ENCODE measurements at regions not wholly inside any gene's neighbourhood (a gene's known extent, or its start where the extent isn't known, plus 50 kb on each side); places are given as distances from the start of the nearest gene placed in this dataset.
A peak's percentile ranks its signal among the peaks of the same experiment; 100 is the strongest.

DNA sequence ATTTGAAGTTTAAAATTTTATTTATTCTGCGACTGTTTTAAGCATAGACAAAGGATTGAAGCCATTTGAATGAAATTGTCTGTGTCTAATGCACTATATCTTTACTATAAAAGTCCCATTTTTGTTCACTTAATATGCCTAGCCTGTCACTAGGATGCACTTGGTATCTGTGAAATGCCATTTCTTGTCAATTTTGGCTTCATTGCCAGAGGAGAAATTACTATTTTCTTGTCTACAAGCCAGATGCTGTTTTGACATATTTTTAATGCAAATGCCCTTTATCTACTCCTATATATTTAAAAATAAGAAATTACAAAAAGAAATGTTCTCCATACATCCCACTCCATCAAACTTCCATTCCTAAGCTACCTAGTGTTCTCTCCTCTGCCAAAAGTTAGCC lies 1704.5 kb upstream of the RAG2 start:
- DNase-seq (ENCODE audit: low read depth, low spot score) = no peak

DNA sequence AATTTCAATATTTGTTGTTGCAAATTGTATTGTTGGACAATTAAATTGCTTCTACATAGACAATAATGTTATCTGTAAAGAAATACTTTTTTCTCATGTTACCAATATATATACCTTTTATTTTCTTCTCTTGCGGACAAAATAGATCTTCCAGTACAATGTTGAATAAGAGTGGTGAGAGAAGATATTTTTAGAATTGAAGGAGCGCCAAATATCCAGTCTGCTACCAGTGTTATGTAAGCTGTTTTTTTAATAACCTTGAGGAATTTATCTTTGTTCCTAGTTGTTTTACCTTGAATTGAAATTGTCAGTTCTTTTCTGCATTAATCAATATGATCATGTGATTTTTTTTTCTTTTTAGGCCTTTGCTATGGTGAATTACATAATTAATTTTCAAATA lies 1702.5 kb upstream of the RAG2 start:
- no peak for DNase-seq (ENCODE audit: low read depth, low spot score)

DNA sequence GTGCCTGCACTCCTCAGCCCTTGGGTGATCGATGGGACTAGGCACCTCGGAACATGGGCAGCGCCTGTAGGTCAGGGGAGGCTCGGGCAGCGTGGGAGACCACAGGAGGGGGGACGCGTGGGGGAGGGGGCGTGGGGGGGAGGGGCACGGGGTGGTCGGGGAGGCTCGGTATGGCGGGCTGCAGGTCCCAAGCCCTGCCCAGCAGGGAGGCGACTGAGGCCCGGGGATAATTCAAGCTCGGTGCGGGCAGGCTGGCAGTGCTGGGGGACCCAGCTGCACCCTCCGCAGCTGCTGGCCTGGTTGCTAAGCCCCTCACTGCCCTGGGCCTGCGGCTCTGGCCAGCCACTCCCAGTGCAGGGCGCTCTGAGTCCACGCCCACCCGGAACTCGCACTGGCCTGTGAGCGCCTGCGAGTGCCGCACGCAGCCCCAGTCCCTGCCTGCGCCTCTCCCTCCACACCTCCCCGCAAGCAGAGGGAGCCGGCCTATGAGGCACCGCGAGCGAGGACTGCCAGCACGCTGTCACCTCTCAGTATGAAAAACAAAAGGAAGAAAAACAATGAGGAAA lies 1698.3 kb upstream of the RAG2 start:
- DNase-seq (ENCODE audit: low read depth, low spot score) = no peak

DNA sequence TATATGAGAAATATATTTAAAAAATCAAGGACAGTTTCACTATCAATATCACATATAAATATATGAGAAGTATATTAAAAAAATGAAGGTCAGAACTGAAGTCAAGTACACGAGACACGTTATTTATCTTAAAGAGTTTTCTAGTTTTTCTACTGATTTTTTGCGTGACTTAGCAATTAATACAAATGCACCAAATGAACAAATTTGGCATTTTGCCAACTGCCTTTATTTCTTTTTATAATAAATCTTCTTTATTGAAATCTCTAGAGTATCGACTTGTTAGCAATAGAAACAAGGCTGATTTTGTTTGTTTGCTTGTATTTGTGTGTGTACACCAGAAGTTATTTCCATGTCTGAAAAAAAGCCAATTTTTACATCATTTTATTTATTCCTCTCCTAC lies 1684.7 kb upstream of the RAG2 start:
- no peak for DNase-seq (ENCODE audit: low read depth, low spot score)

DNA sequence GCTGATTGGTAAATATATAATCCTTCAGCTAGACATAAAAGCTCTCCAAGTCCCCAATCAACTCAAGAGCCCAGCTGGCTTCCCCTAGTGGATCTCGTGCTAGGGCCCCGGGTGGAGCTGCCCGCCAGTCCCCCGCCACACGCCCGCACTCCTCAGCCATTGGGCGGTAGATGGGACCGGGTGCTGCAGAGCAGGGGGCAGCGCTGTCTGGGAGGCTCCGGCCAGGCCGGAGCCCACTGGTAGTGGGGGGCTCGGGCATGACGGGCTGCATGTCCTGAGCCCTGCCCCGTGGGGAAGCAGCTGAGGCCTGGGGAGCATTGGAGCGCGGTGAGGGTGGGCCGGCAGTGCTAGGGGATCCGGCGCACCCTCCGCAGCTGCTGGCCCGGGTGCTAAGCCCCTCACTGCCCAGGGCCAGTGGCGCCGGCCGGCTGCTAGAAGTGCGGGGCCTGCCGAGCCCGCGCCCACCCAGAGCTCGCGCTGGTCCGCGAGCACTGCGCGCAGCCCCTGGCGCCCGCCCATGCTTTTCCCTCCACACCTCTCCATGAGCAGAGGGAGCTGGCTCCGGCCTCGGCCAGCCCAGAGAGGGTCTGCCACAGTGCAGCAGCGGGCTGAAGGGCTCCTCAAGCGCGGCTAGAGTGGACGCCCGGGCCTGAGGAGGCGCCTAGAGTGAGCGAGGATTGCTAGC lies 1680.6 kb upstream of the RAG2 start:
- DNase-seq (ENCODE audit: low read depth, low spot score) = no peak

DNA sequence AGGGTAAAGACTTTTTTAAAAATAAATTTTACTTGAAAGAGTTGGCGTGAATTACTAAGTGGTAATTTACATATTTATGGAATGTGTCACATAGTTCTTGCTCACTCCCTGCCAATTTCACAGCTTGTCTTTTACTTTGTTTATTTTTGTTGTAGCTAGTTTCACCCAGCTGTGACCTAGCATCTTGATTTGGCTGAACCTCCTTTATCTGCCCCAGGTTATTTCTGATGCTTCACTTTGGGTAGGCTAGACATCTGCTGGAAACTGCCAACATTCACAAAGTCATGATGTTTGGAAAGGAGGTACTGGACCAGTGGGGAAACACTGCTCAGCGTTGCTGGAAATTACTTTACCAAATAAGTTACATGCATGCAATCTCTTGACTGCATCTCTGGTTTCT lies 1676.0 kb upstream of the RAG2 start:
- no peak for DNase-seq (ENCODE audit: low read depth, low spot score)

DNA sequence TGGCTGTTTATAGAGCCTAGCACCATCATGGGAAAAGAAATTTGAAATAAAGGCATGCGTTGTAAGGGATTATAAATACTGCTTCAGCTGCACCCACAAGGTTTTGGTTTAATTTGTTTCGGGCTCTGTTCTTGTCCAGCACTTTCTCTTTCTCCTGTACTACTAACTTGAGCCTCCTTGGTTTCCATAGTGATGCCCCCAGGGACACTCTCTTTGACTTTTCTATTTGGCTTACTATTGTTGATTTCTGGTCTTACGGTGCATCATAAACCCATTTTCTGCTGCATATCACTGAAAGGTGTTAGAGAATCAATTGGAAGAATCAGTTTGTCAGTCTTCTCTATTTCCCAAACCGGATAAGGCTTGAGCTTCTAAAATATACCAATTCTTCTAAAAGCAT lies 1674.3 kb upstream of the RAG2 start:
- DNase-seq (ENCODE audit: low read depth, low spot score) = no peak

DNA sequence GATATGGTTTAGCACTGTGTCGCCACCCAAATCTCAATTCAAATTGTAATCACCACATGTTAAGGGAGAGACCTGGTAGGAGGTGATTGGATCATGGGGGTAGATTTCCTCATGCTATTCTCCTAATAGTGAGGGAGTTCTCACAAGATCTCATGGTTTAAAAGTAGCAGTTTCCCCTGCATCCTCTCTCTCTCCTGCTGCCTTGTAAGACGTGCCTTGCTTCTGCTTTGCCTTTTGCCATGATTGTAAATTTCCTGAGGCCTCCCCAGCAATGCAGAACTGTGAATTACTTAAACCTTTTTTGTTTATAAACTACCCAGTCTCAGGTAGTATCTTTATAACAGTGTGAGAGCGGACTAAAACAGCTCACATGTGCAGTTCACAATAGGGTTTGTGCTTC lies 1668.7 kb upstream of the RAG2 start:
- DNase-seq (ENCODE audit: low read depth, low spot score) = no peak

DNA sequence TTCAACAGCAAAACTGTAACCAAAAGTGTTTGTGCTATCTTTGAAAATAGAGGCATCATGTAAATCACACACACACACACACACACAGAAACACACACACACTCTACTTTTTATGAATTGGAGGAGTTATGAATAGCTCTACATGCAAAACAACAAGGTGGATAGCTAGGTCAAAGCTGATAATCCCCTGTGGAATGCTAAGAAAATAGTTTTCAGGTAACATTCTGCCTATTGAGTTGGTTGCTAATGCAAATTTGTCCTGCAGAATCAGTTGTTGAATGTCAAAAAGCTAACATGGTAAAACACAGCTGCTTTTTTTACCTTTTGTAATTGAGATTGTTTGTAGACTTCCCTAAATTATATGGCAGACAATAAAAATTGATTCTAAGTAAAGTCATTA lies 1658.4 kb upstream of the RAG2 start:
- DNase-seq (ENCODE audit: low read depth, low spot score) = no peak

DNA sequence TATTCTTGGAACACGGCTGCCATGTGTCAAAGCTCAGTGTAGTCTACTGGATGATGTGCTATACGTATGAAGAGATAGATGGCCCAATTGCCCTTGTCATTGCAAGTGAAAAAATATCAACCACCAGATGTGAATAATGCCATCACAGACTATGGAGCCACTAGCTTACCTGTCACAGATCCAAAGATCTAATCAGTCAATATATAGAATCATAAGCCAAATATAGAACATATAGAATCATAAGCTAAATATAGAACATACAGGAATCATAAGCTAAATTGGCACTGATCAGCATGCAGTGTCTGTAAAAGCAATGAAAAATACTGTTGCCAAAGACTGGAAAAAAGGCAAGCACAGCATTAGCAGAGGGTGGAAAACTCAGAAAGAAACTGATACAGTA lies 1656.9 kb upstream of the RAG2 start:
- no peak for DNase-seq (ENCODE audit: low read depth, low spot score)

DNA sequence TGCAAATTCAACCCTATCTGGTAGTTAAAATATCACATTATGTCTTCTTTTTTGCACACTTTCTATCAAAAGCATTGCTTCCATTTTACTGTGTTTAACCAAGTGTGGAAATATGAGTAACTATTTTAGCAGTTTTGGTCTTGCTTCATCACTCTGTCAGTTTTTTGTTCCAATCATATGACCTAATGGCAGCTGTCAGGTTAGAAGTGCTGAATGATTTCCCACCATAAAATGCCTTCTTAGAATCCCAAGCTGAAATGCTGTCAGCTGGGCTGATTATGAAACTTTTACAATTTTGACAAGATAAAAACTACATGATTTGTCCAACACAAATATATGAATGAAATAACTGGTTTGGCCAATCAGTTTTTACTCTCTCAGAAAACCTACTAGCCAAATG lies 1654.6 kb upstream of the RAG2 start:
- DNase-seq (ENCODE audit: low read depth, low spot score) = no peak

DNA sequence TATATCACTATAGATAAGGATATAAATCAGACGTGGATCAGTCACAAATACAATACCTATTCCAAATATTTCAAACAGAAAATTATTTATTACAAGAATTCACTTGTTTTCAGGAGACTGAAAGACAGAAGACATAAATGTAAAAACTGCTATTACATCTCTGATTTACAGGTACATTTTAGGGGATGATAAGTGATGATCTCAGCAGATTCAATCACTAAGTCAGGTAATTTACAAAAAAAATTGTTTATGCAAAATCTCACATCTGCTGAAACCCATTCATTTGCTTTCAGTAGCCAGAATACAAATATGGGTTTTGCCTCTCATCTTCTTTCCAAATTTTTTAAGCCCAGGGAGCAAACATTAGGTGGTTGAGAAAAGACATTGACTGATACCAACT lies 1648.4 kb upstream of the RAG2 start:
- DNase-seq (ENCODE audit: low read depth, low spot score) = no peak

DNA sequence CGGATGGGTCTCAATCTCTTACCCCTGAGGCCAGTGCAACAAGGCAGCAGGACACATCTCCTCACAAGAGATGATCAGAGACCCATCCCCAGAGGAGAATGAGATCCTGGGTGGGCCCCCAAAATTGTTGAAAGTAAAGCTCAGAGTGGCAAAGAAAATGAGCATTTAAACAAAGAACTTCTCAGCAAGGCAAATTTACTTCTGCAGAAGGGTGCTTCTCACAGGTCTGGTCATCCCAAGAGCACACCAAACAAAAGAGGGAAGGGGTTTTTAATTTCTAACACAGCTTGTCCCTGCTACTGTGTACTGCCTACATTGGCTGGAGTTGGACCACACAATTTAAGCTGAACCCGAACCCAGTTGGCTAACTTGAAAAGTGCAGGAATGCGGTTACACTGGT lies 1628.6 kb upstream of the RAG2 start:
- DNase-seq (ENCODE audit: low read depth, low spot score) = no peak

DNA sequence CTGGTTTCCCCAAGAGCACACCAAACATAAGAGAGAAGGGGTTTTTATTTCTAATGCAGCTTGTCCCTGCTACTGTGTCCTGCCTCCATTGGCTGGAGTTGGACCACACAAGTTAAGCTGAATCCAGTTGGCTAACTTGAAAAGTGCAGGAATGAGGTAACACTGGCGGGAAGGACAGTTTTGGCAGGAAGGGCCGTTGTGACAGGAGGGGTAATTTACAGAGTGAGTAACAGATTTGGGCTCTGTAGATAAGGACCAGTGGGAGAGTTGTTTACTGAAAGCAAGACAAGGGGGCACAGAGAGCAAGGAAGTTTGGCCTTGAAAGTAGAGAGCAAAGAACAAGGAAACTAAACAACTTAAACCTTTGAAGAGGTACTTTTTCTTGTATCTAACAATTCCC lies 1623.3 kb upstream of the RAG2 start:
- DNase-seq (ENCODE audit: low read depth, low spot score) = no peak

DNA sequence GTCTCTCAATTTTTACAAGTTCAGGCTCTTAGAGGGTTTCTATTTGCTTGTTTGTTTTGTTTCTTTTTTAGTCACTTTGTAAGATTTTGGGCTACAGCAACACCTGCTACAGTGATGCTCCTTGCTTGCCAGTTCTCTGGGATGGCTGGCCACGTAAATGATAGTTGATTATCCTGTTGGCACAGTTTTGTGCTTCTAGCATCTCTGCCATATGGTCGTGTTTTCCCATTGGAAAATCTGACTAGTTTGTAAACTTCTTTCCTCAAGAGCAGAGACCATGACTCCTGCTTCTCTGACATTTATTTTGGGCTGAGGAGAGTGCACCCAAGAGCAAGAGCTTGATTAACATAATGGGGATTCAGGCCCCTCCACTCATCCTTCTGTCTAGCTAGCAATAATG lies 1621.6 kb upstream of the RAG2 start:
- no peak for DNase-seq (ENCODE audit: low read depth, low spot score)

DNA sequence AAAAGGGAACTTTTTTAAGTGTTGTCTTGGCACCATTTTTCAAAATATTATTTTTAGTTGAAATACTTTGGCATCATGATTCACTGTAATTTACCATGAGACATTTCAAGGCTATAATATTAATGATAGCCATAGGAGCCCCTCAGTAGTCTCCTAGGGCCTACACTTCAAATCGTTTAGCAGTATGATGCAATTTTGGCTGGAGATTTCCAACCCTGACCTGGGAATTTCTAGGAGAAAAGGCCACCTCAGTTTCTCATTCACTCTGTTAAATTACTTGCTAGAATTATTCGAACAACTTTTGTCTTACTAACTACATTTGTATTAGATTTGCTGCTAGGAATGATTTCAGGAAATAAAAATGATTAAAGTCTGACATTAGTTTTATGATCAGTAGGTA lies 1610.9 kb upstream of the RAG2 start:
- DNase-seq (ENCODE audit: low read depth, low spot score) = no peak

DNA sequence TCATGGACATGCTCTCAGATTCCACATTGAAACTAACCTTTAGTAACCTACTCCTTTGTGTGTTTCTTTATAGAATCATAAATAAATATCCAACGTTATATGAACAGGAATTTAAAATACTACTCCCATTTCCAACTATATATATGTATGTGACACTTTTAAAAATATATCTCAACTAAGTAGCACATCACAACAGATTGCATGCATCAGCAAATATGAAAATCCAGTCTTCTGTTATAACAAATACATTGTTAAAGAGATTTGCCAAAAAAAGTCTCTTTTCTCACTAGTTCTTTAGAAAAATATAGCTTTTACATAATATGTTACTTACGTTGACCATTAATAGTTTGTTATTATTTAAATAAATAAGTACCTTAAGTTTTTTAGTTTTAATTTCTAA lies 1608.6 kb upstream of the RAG2 start:
- DNase-seq (ENCODE audit: low read depth, low spot score) = no peak

DNA sequence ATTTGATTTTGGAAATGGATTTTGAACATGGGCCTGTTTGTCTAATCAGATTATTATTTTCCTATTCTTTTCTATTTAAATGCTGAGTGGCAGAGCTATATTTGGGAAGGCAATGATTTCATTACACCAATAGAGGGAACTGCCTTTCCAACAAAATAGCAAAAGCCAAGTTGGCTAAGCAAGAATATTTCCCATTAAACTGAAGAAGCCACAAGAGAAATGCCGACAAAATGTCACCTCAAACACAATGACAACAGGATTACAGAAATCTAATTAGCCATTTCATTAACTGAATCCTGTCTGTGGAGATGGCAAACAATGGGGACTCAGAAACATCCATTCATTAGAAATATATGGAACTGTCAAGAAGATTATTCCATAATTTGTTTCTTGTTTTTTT lies 1593.1 kb upstream of the RAG2 start:
- no peak for DNase-seq (ENCODE audit: low read depth, low spot score)

DNA sequence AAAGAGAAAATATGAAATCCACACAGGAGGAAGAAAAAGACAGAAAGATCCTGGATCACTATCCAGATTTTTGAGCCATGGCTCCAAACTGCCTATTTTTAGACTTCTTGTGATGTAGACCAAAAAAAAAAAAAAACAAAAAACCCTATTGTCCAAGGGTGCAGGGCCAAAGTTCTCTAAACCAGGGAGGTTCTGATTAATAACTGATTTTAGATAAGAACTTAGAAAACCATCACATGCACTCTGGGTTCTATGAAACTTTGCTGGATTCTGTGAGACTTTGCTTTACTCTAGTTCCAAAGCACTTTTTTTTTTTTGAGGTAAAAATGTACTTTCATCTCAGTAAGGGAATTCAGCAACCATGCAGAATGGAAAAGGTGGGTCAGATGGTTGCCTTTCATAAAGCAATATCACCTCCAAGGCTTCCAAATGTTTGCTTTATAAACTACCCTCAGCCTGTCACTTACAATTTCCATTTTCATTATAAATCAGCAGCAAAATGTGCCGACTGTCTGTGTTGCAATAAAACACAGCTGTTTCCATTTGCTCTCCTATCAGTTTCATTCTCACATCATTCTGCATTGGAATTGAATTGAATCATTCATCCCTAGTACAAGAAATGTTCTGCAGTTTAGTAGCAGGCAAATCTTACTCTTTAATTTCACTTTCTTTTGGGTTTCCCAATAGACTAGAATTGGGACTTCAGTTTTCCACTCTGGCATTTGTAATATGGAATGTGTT lies 1584.3 kb upstream of the RAG2 start:
- no peak for DNase-seq (ENCODE audit: low read depth, low spot score)

DNA sequence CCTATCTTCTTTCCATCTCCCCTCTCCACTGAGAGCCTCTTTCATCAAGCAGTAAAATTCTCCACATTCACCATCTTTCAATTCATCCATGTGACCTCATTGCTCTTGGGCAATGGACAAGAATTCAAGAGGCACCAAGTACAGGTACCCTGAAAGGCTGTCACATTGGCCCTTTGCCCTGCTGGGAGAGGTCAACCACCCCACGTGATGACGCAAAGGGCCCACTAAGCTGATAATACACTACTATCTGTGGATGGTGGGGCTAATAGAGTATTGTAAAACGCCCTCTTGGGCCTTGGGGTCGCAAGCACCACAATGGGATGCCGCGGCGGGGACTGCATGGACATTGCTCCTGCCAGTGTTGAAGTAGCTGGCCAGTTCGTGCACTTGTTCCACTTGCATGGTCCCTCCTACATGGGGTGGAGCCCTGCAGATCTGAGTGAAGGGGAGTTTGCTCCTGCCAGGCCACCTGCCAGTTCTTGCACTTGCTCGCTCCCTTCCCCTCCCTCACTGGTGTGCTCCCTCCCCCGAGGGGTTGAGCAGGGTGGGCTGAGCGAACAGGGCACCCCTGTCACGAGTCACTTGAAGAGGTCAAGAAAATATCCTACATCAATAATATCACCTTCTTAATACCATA lies 1578.8 kb upstream of the RAG2 start:
- no peak for DNase-seq (ENCODE audit: low read depth, low spot score)

DNA sequence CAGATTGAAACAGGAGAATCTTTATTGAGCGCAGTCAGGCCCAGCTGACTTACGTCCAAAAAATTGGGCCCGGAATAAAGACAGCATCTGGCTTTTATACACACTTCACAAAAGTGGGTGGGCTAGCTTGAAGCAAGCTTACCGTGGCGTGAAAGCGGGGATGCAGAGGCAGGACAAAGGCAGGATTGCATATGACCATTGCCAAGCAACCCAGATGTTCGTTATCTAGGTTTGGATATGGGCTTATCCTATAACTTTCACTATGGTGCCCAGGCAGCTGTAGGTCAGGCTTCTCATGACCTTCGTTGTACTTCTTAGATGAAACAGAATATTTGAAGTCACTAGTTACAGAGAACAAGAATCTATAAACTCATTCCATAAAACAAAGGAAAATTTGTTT lies 1575.6 kb upstream of the RAG2 start:
- no peak for DNase-seq (ENCODE audit: low read depth, low spot score)

DNA sequence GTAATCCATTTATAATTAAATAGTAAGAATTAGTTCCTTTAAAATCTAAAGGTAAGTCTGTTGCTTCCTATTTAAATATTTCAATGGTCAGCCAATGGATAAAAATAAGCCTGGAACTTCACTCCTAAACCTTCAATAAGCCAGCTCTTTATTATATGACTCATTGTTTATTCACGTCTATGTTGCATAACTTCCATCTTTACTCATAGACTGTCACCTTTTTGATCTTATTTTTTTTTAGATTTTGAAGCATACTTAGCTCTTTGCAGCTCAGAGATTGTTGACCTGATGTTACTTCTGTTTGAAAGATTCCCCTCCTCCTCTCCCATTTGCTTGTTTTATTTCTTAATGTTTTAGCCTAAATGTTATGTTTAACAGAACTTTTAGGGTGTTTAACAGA lies 1571.2 kb upstream of the RAG2 start:
- peak; percentile 15 for DNase-seq (ENCODE audit: low read depth, low spot score)

DNA sequence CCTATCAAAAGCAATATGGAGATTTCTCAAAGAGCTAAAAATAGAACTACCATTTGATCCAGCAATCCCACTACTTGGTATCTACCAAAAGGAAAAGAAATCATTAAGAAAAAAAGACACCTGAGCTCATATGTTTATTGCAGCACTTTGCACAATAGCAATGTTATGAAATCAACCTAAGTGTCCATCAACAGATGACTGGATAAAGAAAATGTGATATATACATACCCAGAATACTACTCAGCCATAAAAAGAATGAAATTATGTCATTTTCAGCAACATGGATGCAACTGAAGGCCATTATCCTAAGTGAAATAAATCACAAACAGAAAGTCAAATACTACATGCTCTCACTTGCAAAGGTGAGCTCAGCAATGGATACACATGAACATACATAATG lies 1565.5 kb upstream of the RAG2 start:
- no peak for DNase-seq (ENCODE audit: low read depth, low spot score)

Data from smooth muscle cell of the brain vasculature (primary cell).